PC-3 (cell line): ENCODE measurements at regions not wholly inside any gene's neighbourhood (a gene's known extent, or its start where the extent isn't known, plus 50 kb on each side); places are given as distances from the start of the nearest gene placed in this dataset.

Experiments used
- ATAC-seq: fragments of 200-7000 bp; cut with Tn5 transposase; 2 replicates; pipeline ENCODE4 v1.9.1; 2020; ENCODE audit warnings: mild to moderate bottlenecking, moderate library complexity
- BruUV-seq: library from RNA; stranded (reverse); fragments of 400-500 nt; replicated peaks from 2 replicates; lab custom pipeline; 2021; lab: Mats Ljungman, UMichigan
- CTCF ChIA-PET: fragments of 300-600 bp; sonication (Branson Sonifier 250); formaldehyde crosslinking; loops from one replicate; lab custom pipeline; 2022; ENCODE audit warnings: antibody characterized with exemption; lab: Charles Lee
- POLR2A ChIA-PET: fragments of 300-600 bp; sonication (Branson Sonifier 250); formaldehyde crosslinking; loops from one replicate; lab custom pipeline; 2022; ENCODE audit warnings: antibody characterized with exemption; ENCODE audit not compliant: unreplicated experiment; lab: Charles Lee
- DNase-seq: peaks from one replicate; pipeline ENCODE4 v3.0.0-alpha.2; 2015
- H2AFZ ChIP-seq: fragments of 300-600 bp; sonication (generic); 2 replicates; pipeline ENCODE4 v1.6.0; 2016; ENCODE audit warnings: antibody characterized with exemption, low read length
- H3F3A ChIP-seq: fragments of 300-600 bp; sonication (generic); one replicate; pipeline ENCODE4 v1.6.0; 2017; ENCODE audit warnings: antibody characterized with exemption, low read length, control low read depth, mild to moderate bottlenecking; ENCODE audit not compliant: unreplicated experiment
- H3K27ac ChIP-seq: fragments of 300-600 bp; sonication (generic); 2 replicates; pipeline ENCODE4 v1.5.1; 2016; ENCODE audit warnings: mild to moderate bottlenecking, low read length
- H3K27me3 ChIP-seq: fragments of 300-600 bp; sonication (generic); 2 replicates; pipeline ENCODE4 v1.6.1; 2016; ENCODE audit warnings: low read length, mixed read lengths
- H3K36me3 ChIP-seq: fragments of 300-600 bp; sonication (generic); 2 replicates; pipeline ENCODE4 v1.6.1; 2016; ENCODE audit warnings: low read depth, mixed run types, low read length, mixed read lengths
- H3K4me1 ChIP-seq: fragments of 300-600 bp; sonication (generic); 2 replicates; pipeline ENCODE4 v1.5.1; 2016; ENCODE audit warnings: low read length; ENCODE audit not compliant: insufficient read depth
- H3K4me2 ChIP-seq: fragments of 300-600 bp; sonication (generic); 2 replicates; pipeline ENCODE4 v1.6.0; 2016; ENCODE audit warnings: low read length
- H3K4me3 ChIP-seq: fragments of 300-600 bp; sonication (generic); 2 replicates; pipeline ENCODE4 v1.5.1; 2016; ENCODE audit warnings: mild to moderate bottlenecking, low read length, mixed read lengths
- H3K79me2 ChIP-seq: fragments of 300-600 bp; sonication (generic); 2 replicates; pipeline ENCODE4 v1.6.1; 2017; ENCODE audit warnings: low read length, mixed read lengths
- H3K9ac ChIP-seq: fragments of 300-600 bp; sonication (generic); 2 replicates; pipeline ENCODE4 v1.6.0; 2016; ENCODE audit warnings: mild to moderate bottlenecking, low read length
- H3K9me2 ChIP-seq: fragments of 300-600 bp; sonication (generic); replicated peaks from 2 replicates; pipeline ENCODE4 v1.6.1; 2016; ENCODE audit warnings: mixed run types, low read length, mixed read lengths
- H3K9me3 ChIP-seq: fragments of 300-600 bp; sonication (generic); 2 replicates; pipeline ENCODE4 v1.6.1; 2016; ENCODE audit warnings: low read length, mixed read lengths
- H4K20me1 ChIP-seq: fragments of 300-600 bp; sonication (generic); 2 replicates; pipeline ENCODE4 v1.6.1; 2016; ENCODE audit warnings: low read length, mixed read lengths
- EZH2 ChIP-seq: fragments of 300-600 bp; sonication (generic); IDR thresholded peaks from one replicate; pipeline ENCODE4 v1.6.1; 2017; ENCODE audit warnings: antibody characterized with exemption, mild to moderate bottlenecking, low read length; ENCODE audit not compliant: unreplicated experiment
- EZH2phosphoT487 ChIP-seq: fragments of 300-600 bp; sonication (generic); IDR thresholded peaks from 2 replicates; pipeline ENCODE4 v1.6.1; 2018; ENCODE audit warnings: mild to moderate bottlenecking, antibody characterized with exemption, low read length, borderline replicate concordance
- intact Hi-C: fragments of 100-400 bp; cut with micrococcal nuclease; formaldehyde crosslinking; loops from 2 replicates; pipeline ENCODE4 v1.9.0; 2023
- TF ChIP-seq, protein P1 (sequence below): fragments of 300-600 bp; sonication (generic); conservative IDR thresholded peaks from 2 replicates; pipeline ENCODE4 v1.5.1; 2017; ENCODE audit warnings: antibody characterized with exemption, low read depth, mild to moderate bottlenecking, low read length

DNA sequence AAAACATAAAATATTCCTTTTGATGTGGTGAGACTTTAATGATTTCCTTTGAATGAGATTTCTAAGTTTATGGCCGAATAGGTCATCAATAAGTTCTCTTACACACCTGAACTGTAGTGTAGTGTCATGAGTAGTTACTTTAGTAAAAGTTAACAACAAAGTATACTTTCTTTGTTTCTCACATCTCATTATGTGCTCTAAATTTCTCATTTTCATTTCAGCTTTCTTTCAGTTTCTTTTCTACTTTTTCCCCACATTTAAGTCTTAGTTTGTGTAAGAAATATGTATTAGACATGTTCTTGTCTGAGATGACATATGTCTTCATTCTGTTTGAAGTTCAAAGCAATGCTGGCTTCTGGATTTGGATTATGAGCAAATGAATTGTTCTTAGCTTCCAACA lies 348.1 kb downstream of the ANKRD7 start:
- H3K9ac ChIP-seq = no peak overlapping the region
- TF ChIP-seq EZH2phosphoT487 = no peak
- TF ChIP-seq, protein P1, sequence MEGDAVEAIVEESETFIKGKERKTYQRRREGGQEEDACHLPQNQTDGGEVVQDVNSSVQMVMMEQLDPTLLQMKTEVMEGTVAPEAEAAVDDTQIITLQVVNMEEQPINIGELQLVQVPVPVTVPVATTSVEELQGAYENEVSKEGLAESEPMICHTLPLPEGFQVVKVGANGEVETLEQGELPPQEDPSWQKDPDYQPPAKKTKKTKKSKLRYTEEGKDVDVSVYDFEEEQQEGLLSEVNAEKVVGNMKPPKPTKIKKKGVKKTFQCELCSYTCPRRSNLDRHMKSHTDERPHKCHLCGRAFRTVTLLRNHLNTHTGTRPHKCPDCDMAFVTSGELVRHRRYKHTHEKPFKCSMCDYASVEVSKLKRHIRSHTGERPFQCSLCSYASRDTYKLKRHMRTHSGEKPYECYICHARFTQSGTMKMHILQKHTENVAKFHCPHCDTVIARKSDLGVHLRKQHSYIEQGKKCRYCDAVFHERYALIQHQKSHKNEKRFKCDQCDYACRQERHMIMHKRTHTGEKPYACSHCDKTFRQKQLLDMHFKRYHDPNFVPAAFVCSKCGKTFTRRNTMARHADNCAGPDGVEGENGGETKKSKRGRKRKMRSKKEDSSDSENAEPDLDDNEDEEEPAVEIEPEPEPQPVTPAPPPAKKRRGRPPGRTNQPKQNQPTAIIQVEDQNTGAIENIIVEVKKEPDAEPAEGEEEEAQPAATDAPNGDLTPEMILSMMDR = no peak
- no peak for TF ChIP-seq EZH2
- H2AFZ ChIP-seq = no peak overlapping the region
- BruUV-seq = no TSS peak
- intact Hi-C loops = no loop called here
- H3K9me2 ChIP-seq = no peaks in the 10 kb centered on the region
- no peaks in the 10 kb centered on the region for H4K20me1 ChIP-seq
- no peak overlapping the region for H3K4me3 ChIP-seq
- ChIA-PET POLR2A (no interaction called here), CTCF (no interaction called here)
- no peaks in the 10 kb centered on the region for H3K79me2 ChIP-seq
- no peak overlapping the region for H3K4me2 ChIP-seq
- 0 out of 2 replicates have a peak, but pooled peaks cover 3% of the 10 kb centered on the region for H3K9me3 ChIP-seq
- DNase-seq = no peak
- H3K27ac ChIP-seq = no peak overlapping the region
- no peaks in the 10 kb centered on the region for H3K27me3 ChIP-seq
- H3K36me3 ChIP-seq = no peaks in the 10 kb centered on the region
- no peaks in the 10 kb centered on the region for H3F3A ChIP-seq
- no peaks in the 10 kb centered on the region for H3K4me1 ChIP-seq
- no peak for ATAC-seq

GRCh38 chr7:118573085-118573484 lies 348.6 kb downstream of the ANKRD7 start:
- Histone ChIP-seq H3K36me3 (no peaks in the 10 kb centered on the region), H3F3A (no peaks in the 10 kb centered on the region), H3K9me2 (no peaks in the 10 kb centered on the region), H3K4me3 (no peak overlapping the region), H4K20me1 (no peaks in the 10 kb centered on the region), H3K79me2 (no peaks in the 10 kb centered on the region), H3K4me2 (no peak overlapping the region), H3K9me3 (0 out of 2 replicates have a peak, but pooled peaks cover 3% of the 10 kb centered on the region), H3K9ac (no peak overlapping the region), H3K27ac (no peak overlapping the region), H3K4me1 (no peaks in the 10 kb centered on the region), H3K27me3 (no peaks in the 10 kb centered on the region), H2AFZ (no peak overlapping the region)
- TF ChIP-seq EZH2phosphoT487 (no peak), EZH2 (no peak)
- TF ChIP-seq, protein P1 = no peak
- CTCF ChIA-PET = no interaction called here
- intact Hi-C loops = no loop called here
- ATAC-seq = no peak
- POLR2A ChIA-PET = no interaction called here
- BruUV-seq = no TSS peak
- no peak for DNase-seq

DNA sequence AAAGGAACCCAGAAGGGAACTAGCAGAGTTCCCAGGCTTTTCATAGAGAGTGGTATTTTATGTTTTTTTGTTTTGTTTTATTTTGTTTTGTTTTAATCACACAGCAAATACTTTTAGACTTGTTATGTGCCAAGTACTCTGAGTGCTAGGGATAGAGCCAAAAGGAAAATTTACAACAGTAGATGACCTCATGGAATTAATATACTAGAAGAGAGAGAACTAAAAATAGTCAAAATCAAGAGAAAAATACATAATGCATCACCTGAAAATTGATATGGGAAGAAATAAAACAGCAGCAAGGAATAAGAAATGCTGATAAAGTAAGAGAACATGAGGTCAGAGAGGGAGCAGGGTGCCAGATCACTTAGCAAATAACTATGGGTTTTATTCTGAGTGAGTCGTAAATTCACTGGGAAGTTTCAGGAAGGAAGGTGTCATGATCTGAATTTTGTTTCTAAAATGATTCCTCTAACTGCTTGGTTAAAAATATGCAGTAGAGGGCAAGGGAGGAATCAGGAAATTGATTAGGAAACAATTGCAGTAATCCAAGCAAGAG lies 351.0 kb downstream of the ANKRD7 start:
- intact Hi-C loops = no loop called here
- H3K79me2 ChIP-seq = no peaks in the 10 kb centered on the region
- no peak overlapping the region for H3K9ac ChIP-seq
- no peaks in the 10 kb centered on the region for H3F3A ChIP-seq
- H3K9me2 ChIP-seq = no peaks in the 10 kb centered on the region
- H3K36me3 ChIP-seq = no peaks in the 10 kb centered on the region
- no peaks in the 10 kb centered on the region for H3K27me3 ChIP-seq
- CTCF ChIA-PET = no interaction called here
- no peak for DNase-seq
- H2AFZ ChIP-seq = no peak overlapping the region
- TF ChIP-seq EZH2phosphoT487 = no peak
- no peak for TF ChIP-seq EZH2
- TF ChIP-seq, protein P1 = no peak
- H3K4me2 ChIP-seq = no peak overlapping the region
- no peaks in the 10 kb centered on the region for H4K20me1 ChIP-seq
- peaks cover 10% of the 10 kb centered on the region; the same call in 1 of the 2 replicates for H3K9me3 ChIP-seq
- no peak overlapping the region for H3K27ac ChIP-seq
- H3K4me1 ChIP-seq = no peaks in the 10 kb centered on the region
- ATAC-seq = no peak; the same call in 1 of the 2 replicates
- no TSS peak for BruUV-seq
- no peak overlapping the region for H3K4me3 ChIP-seq
- POLR2A ChIA-PET = no interaction called here
